ENCODE measurements at regions not wholly inside any gene's neighbourhood (a gene's known extent, or its start where the extent isn't known, plus 50 kb on each side); places are given as distances from the start of the nearest gene placed in this dataset.

GRCh38 chr1:232697187-232697822 is 67.4 kb upstream of the SIPA1L2 start:
- no peak for TF ChIP-seq CTCF (conservative IDR thresholded peaks at IDR 0.05 in 1 of 2, IDR thresholded peaks at IDR 0.05 in 1 of 2; ENCODE audit: low read depth in 1 of 2, low read length in 2 of 2)
- TF ChIP-seq EZH2 (IDR thresholded peaks at IDR 0.05; ENCODE audit: low read length, missing control alignments), result no peak

Measured in fibroblast of lung (primary cell).